Activated CD4-positive, CD25-positive, alpha-beta regulatory T cell treated with anti-CD3 and anti-CD28 coated beads, Interleukin-2, amount 50 U/mL, for 16 hours (primary cell): ENCODE measurements at regions not wholly inside any gene's neighbourhood (a gene's known extent, or its start where the extent isn't known, plus 50 kb on each side); places are given as distances from the start of the nearest gene placed in this dataset.

ENCODE experiments used
- DNase-seq: peaks from one replicate; pipeline ENCODE4 v3.0.0-alpha.2; 2020; ENCODE audit warnings: low read depth, low spot score

GRCh38 chr12:67797185-67797741 lies 148.7 kb downstream of the DYRK2 start:
- no peak for DNase-seq

- DNase-seq, result no peak
Measured at GRCh38 chr12:67797753-67798152, 149.2 kb downstream of the DYRK2 start.

- DNase-seq, result no peak
Measured at GRCh38 chr12:67798768-67799167, 150.2 kb downstream of the DYRK2 start.

- DNase-seq, result no peak
Measured at GRCh38 chr12:67802731-67803130, 154.2 kb downstream of the DYRK2 start.

- no peak for DNase-seq
Measured at GRCh38 chr12:67803278-67803993, 154.9 kb downstream of the DYRK2 start.

- DNase-seq, result no peak
Measured at GRCh38 chr12:67804168-67804567, 155.6 kb downstream of the DYRK2 start.

- no peak for DNase-seq
Measured at GRCh38 chr12:67807814-67808213, 159.3 kb downstream of the DYRK2 start.

- no peak for DNase-seq
Measured at GRCh38 chr12:67810166-67810565, 161.6 kb downstream of the DYRK2 start.

GRCh38 chr12:67811437-67812361 lies 163.2 kb downstream of the DYRK2 start:
- DNase-seq, result no peak

- DNase-seq, result no peak
Measured at GRCh38 chr12:67813456-67813904, 164.9 kb downstream of the DYRK2 start.

- DNase-seq, result no peak
Measured at GRCh38 chr12:67816269-67816668, 167.7 kb downstream of the DYRK2 start.

GRCh38 chr12:67818459-67818903 lies 169.9 kb downstream of the DYRK2 start:
- DNase-seq, result no peak

GRCh38 chr12:67819902-67820301 lies 169.3 kb upstream of the IFNG-AS1 start:
- no peak for DNase-seq

- DNase-seq, result no peak
Measured at GRCh38 chr12:67820694-67821093, 168.6 kb upstream of the IFNG-AS1 start.

GRCh38 chr12:67822826-67823225 lies 166.4 kb upstream of the IFNG-AS1 start:
- no peak for DNase-seq

- DNase-seq, result no peak
Measured at GRCh38 chr12:67826148-67826547, 163.1 kb upstream of the IFNG-AS1 start.

- DNase-seq, result no peak
Measured at GRCh38 chr12:67826946-67827720, 162.1 kb upstream of the IFNG-AS1 start.

- peak; percentile 24 for DNase-seq
Measured at GRCh38 chr12:67827820-67828383, 161.3 kb upstream of the IFNG-AS1 start.

GRCh38 chr12:67829896-67830295 lies 159.4 kb upstream of the IFNG-AS1 start:
- DNase-seq, result no peak

- DNase-seq, result no peak
Measured at GRCh38 chr12:67832155-67832554, 157.1 kb upstream of the IFNG-AS1 start.

GRCh38 chr12:67833602-67834001 lies 155.6 kb upstream of the IFNG-AS1 start:
- no peak for DNase-seq
